Kidney epithelial cell (primary cell): ENCODE measurements at regions not wholly inside any gene's neighbourhood (a gene's known extent, or its start where the extent isn't known, plus 50 kb on each side); places are given as distances from the start of the nearest gene placed in this dataset.
"Not testable (repeated sequence)": the region's sequence is repeated elsewhere in the genome, so short reads cannot be mapped to it uniquely, and the experiment has no call there.

Experiments used
- DNase-seq: peaks from one replicate; pipeline ENCODE4 v3.0.0-alpha.2; 2010; ENCODE audit warnings: low read depth
- H3K27me3 ChIP-seq: 2 replicates; pipeline ENCODE4 v1.6.0; 2011; ENCODE audit warnings: low read length; ENCODE audit not compliant: control insufficient read depth, insufficient read depth
- H3K36me3 ChIP-seq: 2 replicates; pipeline ENCODE4 v1.5.1; 2011; ENCODE audit warnings: low read length; ENCODE audit not compliant: control insufficient read depth, insufficient read depth
- H3K4me3 ChIP-seq: 2 replicates; pipeline ENCODE4 v1.5.1; 2011; ENCODE audit warnings: low read depth, mild to moderate bottlenecking, control low read depth, low read length
- TF ChIP-seq, protein P1 (sequence below): IDR thresholded peaks from 2 replicates; pipeline ENCODE4 v1.5.1; 2011; ENCODE audit warnings: mild to moderate bottlenecking, moderate library complexity, low read length, control low read depth, inconsistent platforms; ENCODE audit not compliant: insufficient read depth, poor library complexity, severe bottlenecking

DNA sequence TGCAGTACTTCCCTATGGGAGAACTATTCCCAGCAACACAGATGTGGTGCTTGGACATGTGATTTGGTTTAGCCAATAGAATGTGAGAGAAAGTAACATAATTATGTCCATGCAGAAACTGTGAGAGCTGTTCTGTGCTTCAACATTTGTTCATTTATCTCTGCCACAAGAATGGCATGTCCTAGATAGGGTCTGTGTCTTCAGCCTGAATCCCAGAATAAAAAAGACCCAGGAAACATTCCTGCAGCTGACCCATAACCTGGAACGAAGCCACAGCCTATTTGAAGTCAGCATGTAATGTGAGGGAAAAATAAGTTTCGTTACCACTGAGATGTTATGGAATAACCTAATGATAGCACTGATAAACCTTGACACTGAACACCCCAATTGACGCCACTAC lies 552.0 kb upstream of the USP24 start:
- TF ChIP-seq, protein P1, sequence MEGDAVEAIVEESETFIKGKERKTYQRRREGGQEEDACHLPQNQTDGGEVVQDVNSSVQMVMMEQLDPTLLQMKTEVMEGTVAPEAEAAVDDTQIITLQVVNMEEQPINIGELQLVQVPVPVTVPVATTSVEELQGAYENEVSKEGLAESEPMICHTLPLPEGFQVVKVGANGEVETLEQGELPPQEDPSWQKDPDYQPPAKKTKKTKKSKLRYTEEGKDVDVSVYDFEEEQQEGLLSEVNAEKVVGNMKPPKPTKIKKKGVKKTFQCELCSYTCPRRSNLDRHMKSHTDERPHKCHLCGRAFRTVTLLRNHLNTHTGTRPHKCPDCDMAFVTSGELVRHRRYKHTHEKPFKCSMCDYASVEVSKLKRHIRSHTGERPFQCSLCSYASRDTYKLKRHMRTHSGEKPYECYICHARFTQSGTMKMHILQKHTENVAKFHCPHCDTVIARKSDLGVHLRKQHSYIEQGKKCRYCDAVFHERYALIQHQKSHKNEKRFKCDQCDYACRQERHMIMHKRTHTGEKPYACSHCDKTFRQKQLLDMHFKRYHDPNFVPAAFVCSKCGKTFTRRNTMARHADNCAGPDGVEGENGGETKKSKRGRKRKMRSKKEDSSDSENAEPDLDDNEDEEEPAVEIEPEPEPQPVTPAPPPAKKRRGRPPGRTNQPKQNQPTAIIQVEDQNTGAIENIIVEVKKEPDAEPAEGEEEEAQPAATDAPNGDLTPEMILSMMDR = no peak
- no peak overlapping the region for H3K4me3 ChIP-seq
- no peak for DNase-seq

DNA sequence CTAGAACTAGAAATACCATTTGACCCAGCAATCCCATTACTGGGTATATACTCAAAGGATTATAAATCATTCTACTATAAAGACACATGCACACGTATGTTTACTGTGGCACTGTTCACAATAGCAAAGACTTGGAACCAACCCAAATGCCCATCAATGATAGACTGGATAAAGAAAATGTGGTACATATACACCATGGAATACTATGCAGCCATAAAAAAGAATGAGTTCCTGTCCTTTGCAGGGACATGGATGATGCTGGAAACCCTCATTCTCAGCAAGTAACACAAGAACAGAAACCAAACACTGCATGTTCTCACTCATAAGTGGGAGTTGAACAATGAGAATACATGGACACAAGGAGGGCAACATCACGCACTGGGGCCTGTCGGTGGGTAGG lies 550.3 kb upstream of the USP24 start:
- H3K27me3 ChIP-seq, DNase-seq, H3K4me3 ChIP-seq, H3K36me3 ChIP-seq: not testable (repeated sequence)

More for the DNA sequence above, 552.0 kb upstream of the USP24 start:
- H3K27me3 ChIP-seq = no peaks in the 10 kb centered on the region
- no peaks in the 10 kb centered on the region for H3K36me3 ChIP-seq

DNA sequence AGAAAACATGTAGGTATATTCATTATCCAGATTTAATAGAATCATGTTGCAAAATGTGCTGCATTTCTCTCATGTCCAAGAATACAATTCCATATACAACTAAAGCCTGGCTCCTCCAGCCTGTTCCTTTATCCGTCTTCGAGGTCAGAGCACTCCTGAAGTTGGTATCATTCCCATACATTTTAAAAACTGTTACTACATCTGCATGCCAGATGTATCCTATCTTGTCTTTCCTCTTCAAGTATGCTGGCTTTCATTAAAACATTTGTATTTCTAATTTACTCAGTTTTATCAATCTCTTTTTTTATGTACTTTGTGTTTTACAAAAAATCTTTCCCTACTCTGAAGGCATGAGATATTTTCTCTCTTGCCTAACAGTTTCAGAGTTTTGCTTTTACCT lies 536.6 kb upstream of the USP24 start:
- H3K4me3 ChIP-seq = no peak overlapping the region
- H3K36me3 ChIP-seq = no peaks in the 10 kb centered on the region
- TF ChIP-seq, protein P1 = no peak
- H3K27me3 ChIP-seq = no peaks in the 10 kb centered on the region
- DNase-seq = no peak

DNA sequence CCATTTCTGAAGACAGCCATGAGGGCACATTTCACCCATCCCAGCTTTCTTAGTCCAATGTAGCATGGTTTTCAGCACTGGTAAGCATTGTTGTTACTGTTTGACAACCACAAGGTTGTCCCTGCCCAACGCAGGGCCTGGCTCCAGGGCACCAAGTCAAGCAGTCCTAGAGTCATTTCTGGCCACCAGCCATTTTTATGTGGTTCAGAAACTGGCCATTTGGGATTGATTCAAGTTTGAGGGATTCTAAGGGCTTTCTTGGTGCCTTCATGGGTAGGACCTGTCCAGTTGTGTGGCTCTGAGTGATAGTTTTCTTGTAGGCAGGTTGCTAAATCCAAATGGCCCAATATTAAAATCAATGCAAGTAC lies 535.4 kb upstream of the USP24 start:
- Histone ChIP-seq H3K4me3 (no peak overlapping the region), H3K36me3 (no peaks in the 10 kb centered on the region), H3K27me3 (no peaks in the 10 kb centered on the region)
- TF ChIP-seq, protein P1 = no peak
- DNase-seq = no peak

DNA sequence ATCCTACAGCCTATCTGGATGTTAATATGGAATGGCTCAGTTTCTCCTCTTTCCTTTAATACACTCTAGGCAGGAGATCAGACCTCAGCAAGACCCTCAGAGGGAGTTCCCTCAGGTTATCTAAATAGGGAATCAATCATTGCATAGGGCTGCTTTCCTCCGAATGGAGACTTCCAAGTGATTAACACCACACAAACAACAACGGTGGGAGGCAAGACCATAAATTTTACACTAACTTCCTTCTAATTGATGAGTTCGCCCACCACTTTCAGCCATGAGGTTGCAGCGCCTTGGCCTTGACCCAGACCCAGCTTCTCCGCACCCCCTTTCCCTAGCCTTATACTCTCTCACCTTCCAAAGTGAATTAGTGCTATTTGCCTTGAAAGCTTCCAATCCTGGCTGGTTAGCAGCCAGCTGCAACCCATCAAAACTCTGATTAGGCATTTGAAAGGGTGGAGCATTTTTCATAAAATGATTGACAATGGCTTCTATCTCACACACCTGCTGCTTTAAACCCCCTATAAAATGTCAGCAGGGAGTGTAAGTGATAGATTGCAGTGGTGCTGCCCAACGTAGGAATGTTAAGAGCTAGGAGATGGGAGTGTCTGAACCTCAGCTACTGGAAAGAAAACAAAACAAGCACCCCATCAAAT lies 534.9 kb upstream of the USP24 start:
- DNase-seq = no peak
- no peaks in the 10 kb centered on the region for H3K36me3 ChIP-seq
- no peak overlapping the region for H3K4me3 ChIP-seq
- TF ChIP-seq, protein P1 = no peak
- H3K27me3 ChIP-seq = no peaks in the 10 kb centered on the region

DNA sequence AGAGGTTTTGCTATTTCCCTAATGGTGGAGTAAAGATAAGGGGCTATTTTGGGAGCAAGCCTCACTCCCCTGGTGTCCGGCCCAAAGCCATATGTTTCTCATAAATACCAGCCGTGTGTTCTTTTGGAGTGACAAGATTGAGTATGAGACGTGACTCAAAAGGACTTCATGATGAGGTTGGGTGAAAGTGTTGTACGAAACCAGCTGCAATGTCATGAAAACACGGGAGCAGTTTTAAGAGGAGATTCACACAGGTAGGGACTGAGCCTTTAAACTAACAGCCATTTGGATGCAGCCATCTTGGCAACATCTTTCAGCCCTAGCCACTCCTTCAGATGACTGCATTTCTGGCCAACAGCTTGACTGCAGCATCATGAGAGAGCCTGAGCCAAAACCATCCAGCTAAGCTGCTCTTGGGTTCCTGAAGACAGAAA lies 532.3 kb upstream of the USP24 start:
- Histone ChIP-seq H3K27me3 (no peaks in the 10 kb centered on the region), H3K36me3 (no peaks in the 10 kb centered on the region), H3K4me3 (no peak overlapping the region)
- no peak for DNase-seq
- TF ChIP-seq, protein P1 = no peak
